SK-N-SH (cell line): ENCODE measurements at regions not wholly inside any gene's neighbourhood (a gene's known extent, or its start where the extent isn't known, plus 50 kb on each side); places are given as distances from the start of the nearest gene placed in this dataset.

Experiments used
- CTCF ChIA-PET: fragments of 300-600, 350-600 bp; formaldehyde crosslinking; extraction: SDS; loops from one replicate; lab custom pipeline; 2021; lab: Yijun Ruan, JAX
- POLR2A ChIA-PET: fragments of 350-600 bp; sonication (Branson Sonifier 250); formaldehyde crosslinking; extraction: SDS; loops from one replicate; lab custom pipeline; 2020; ENCODE audit warnings: antibody characterized with exemption, inconsistent platforms; lab: Yijun Ruan, JAX
- DNase-seq: peaks from one replicate; pipeline ENCODE4 v3.0.0; 2012
- H2AFZ ChIP-seq: fragments of 200-600 bp; sonication (generic); 2 replicates; pipeline ENCODE4 v1.8.1; 2016; ENCODE audit warnings: antibody characterized with exemption, mild to moderate bottlenecking, low read depth
- H3F3A ChIP-seq: fragments of 200-600 bp; sonication (generic); replicated peaks from 2 replicates; pipeline ENCODE3; 2016; ENCODE audit warnings: antibody characterized with exemption, mild to moderate bottlenecking; ENCODE audit not compliant: insufficient read depth
- H3K27ac ChIP-seq, 2 experiments: fragments of 200-500 bp in 1 of 2; fragments of 200-600 bp in 1 of 2; sonication (Bioruptor generic) in 1 of 2; sonication (generic), shearing (Covaris generic) in 1 of 2; 2 replicates each; pipeline versions ENCODE4 v1.5.1 to v1.6.1; 2014 to 2016; ENCODE audit warnings: low read depth in 2 of 2, inconsistent platforms in 1 of 2, low read length in 1 of 2, mild to moderate bottlenecking in 1 of 2, mixed read lengths in 1 of 2
- H3K27me3 ChIP-seq: fragments of 200-600 bp; sonication (generic), shearing (Covaris generic); 2 replicates; pipeline ENCODE4 v1.6.1; 2016; ENCODE audit warnings: mixed run types; ENCODE audit not compliant: insufficient read depth
- H3K36me3 ChIP-seq, 2 experiments: fragments of 200-500 bp in 1 of 2; fragments of 200-600 bp in 1 of 2; sonication (Bioruptor generic) in 1 of 2; sonication (generic) in 1 of 2; replicated peaks in 1 of 2; 2 replicates each; pipeline versions ENCODE3 to v1.5.1; 2014 to 2016; ENCODE audit warnings: low read length in 1 of 2, mild to moderate bottlenecking in 1 of 2; ENCODE audit not compliant: insufficient read depth in 2 of 2, control insufficient read depth in 1 of 2
- H3K4me1 ChIP-seq, 2 experiments: fragments of 200-500 bp in 1 of 2; fragments of 200-600 bp in 1 of 2; sonication (Bioruptor generic) in 1 of 2; sonication (generic), shearing (Covaris generic) in 1 of 2; 2 replicates each; pipeline versions ENCODE4 v1.5.1 to v1.6.1; 2014 to 2016; ENCODE audit warnings: low read depth in 1 of 2, low read length in 1 of 2, mixed run types in 1 of 2; ENCODE audit not compliant: insufficient read depth in 2 of 2, control insufficient read depth in 1 of 2
- H3K4me2 ChIP-seq: fragments of 200-600 bp; sonication (generic), shearing (Covaris generic); 2 replicates; pipeline ENCODE4 v1.6.1; 2017; ENCODE audit warnings: mixed run types
- H3K4me3 ChIP-seq, 2 experiments: fragments of 200-500 bp in 1 of 2; fragments of 200-600 bp in 1 of 2; sonication (Bioruptor generic) in 1 of 2; sonication (generic), shearing (Covaris generic) in 1 of 2; 2 replicates each; pipeline versions ENCODE4 v1.5.1 to v1.8.1; 2014 to 2016; ENCODE audit warnings: low read depth in 2 of 2, inconsistent platforms in 1 of 2, low read length in 1 of 2, mild to moderate bottlenecking in 1 of 2, mixed read lengths in 1 of 2, moderate library complexity in 1 of 2
- H3K79me2 ChIP-seq: fragments of 200-600 bp; sonication (generic); 2 replicates; pipeline ENCODE4 v1.8.1; 2017; ENCODE audit warnings: mild to moderate bottlenecking; ENCODE audit not compliant: insufficient read depth
- H3K9ac ChIP-seq: fragments of 200-600 bp; sonication (generic); 2 replicates; pipeline ENCODE4 v1.6.1; 2017; ENCODE audit warnings: mixed run types
- H3K9me2 ChIP-seq: fragments of 200-600 bp; sonication (generic); 2 replicates; pipeline ENCODE4 v1.6.1; 2017; ENCODE audit warnings: mixed run types
- H3K9me3 ChIP-seq: fragments of 200-600 bp; sonication (generic); 2 replicates; pipeline ENCODE4 v1.6.1; 2017; ENCODE audit warnings: mixed run types, mild to moderate bottlenecking, moderate library complexity
- H4K20me1 ChIP-seq: fragments of 200-600 bp; sonication (generic); 2 replicates; pipeline ENCODE4 v1.6.1; 2017; ENCODE audit warnings: mild to moderate bottlenecking, mixed run types; ENCODE audit not compliant: insufficient read depth
- CTCF ChIP-seq: fragments of 200-600 bp; sonication (generic); IDR thresholded peaks from 2 replicates; pipeline ENCODE4 v1.6.1; 2017; ENCODE audit warnings: antibody characterized with exemption, mild to moderate bottlenecking, moderate library complexity
- ELF1 ChIP-seq: IDR thresholded peaks from 2 replicates; pipeline ENCODE4 v1.4.0; 2012
- EP300 ChIP-seq, 2 experiments: IDR thresholded peaks; 2 replicates each; pipeline versions ENCODE4 v1.4.0 to v1.6.1; 2012; ENCODE audit warnings: borderline replicate concordance in 1 of 2, low read depth in 1 of 2, low read length in 1 of 2
- FOSL2 ChIP-seq: IDR thresholded peaks from 2 replicates; pipeline ENCODE4 v1.4.0; 2012; ENCODE audit warnings: low read depth, mild to moderate bottlenecking, moderate library complexity, borderline replicate concordance
- FOXJ3 ChIP-seq: sonication (generic); formaldehyde crosslinking; IDR thresholded peaks from 2 replicates; pipeline ENCODE4 v1.5.1; 2020; ENCODE audit warnings: mild to moderate bottlenecking, missing genetic modification reagents
- GABPA ChIP-seq: IDR thresholded peaks from 2 replicates; pipeline ENCODE4 v1.4.0; 2012; ENCODE audit warnings: low read depth, mild to moderate bottlenecking
- JUND ChIP-seq: IDR thresholded peaks from 2 replicates; pipeline ENCODE4 v1.4.0; 2012
- MEF2A ChIP-seq: IDR thresholded peaks from 2 replicates; pipeline ENCODE4 v1.4.0; 2012; ENCODE audit warnings: low read depth, borderline replicate concordance
- MXI1 ChIP-seq: IDR thresholded peaks from 2 replicates; pipeline ENCODE4 v1.6.1; 2012; ENCODE audit warnings: mild to moderate bottlenecking, low read depth, low read length, improper control_type of control experiment
- NFIC ChIP-seq: IDR thresholded peaks from 2 replicates; pipeline ENCODE4 v1.4.0; 2012; ENCODE audit warnings: borderline replicate concordance
- NRF1 ChIP-seq: IDR thresholded peaks from 2 replicates; pipeline ENCODE4 v1.6.1; 2012; ENCODE audit warnings: low read depth, mild to moderate bottlenecking, low read length
- PBX3 ChIP-seq: IDR thresholded peaks from 2 replicates; pipeline ENCODE4; 2012
- POLR2AphosphoS5 ChIP-seq: IDR thresholded peaks from 2 replicates; pipeline ENCODE4 v1.6.1; 2012; ENCODE audit warnings: low read depth, low read length
- RFX5 ChIP-seq: IDR thresholded peaks from 2 replicates; pipeline ENCODE4 v1.6.1; 2012; ENCODE audit warnings: mild to moderate bottlenecking, improper control_type of control experiment, low read length
- RXRA ChIP-seq: IDR thresholded peaks from 2 replicates; pipeline ENCODE4 v1.4.0; 2012; ENCODE audit warnings: low read depth, mild to moderate bottlenecking, borderline replicate concordance
- SMC3 ChIP-seq: IDR thresholded peaks from 2 replicates; pipeline ENCODE4 v1.6.1; 2012; ENCODE audit warnings: low read depth, low read length, improper control_type of control experiment
- TAF1 ChIP-seq: IDR thresholded peaks from 2 replicates; pipeline ENCODE4 v1.6.1; 2012; ENCODE audit warnings: low read depth, mild to moderate bottlenecking, low read length, moderate library complexity, borderline replicate concordance
- TEAD4 ChIP-seq: IDR thresholded peaks from 2 replicates; pipeline ENCODE4 v1.4.0; 2012; ENCODE audit warnings: mild to moderate bottlenecking, borderline replicate concordance; ENCODE audit not compliant: insufficient read depth
- USF1 ChIP-seq: IDR thresholded peaks from 2 replicates; pipeline ENCODE4 v1.4.0; 2012; ENCODE audit warnings: low read depth, borderline replicate concordance
- YY1 ChIP-seq: IDR thresholded peaks from 2 replicates; pipeline ENCODE4 v1.4.0; 2012; ENCODE audit warnings: low read depth, mild to moderate bottlenecking
- WGBS: methylation state at CpG from one replicate; pipeline ENCODE4 v1.1.6; 2017; ENCODE audit warnings: low lambda C conversion rate; 5-methylcytosine and 5-hydroxymethylcytosine counted together
- TF ChIP-seq, protein P1 (sequence below): fragments of 150-350 bp; IDR thresholded peaks from 2 replicates; pipeline ENCODE4 v1.6.1; 2016; ENCODE audit warnings: mild to moderate bottlenecking, low read depth, low read length
- TF ChIP-seq, protein P2 (sequence below): IDR thresholded peaks from 2 replicates; pipeline ENCODE4 v1.4.0; 2012; ENCODE audit warnings: low read depth, borderline replicate concordance

DNA sequence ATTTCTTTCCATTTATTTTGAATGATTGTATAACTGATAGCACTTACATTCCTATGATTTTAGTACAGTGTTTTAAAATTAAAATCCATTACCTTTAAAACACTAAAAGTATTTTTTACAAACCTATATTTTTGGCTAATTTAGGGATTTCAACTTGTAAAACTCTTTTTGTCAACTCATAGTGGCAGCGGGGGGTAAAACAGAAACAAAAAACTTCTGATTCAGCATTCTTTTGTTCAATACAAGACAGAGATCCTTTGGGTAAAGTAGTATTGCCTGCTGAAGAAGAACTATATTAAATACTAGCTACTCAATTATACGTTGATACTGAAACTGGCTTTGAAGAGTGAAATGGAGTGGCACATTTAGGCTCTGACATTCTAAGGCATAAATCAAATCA, 437.4 kb upstream of the CDH19 start:
- Histone ChIP-seq H3K36me3 (no peaks in the 10 kb centered on the region), H3K9ac (no peak overlapping the region), H2AFZ (no peak overlapping the region), H3K79me2 (no peaks in the 10 kb centered on the region), H3K9me2 (no peaks in the 10 kb centered on the region), H3K4me3 (no peak overlapping the region), H3K9me3 (no peaks in the 10 kb centered on the region), H3K27me3 (no peaks in the 10 kb centered on the region), H3F3A (no peaks in the 10 kb centered on the region), H3K4me2 (no peak overlapping the region), H4K20me1 (no peaks in the 10 kb centered on the region), H3K27ac (no peak overlapping the region), H3K4me1 (no peaks in the 10 kb centered on the region)
- TF ChIP-seq POLR2AphosphoS5 (no peak), EP300 (IDR thresholded peaks at IDR 0.05; ENCODE audit: borderline replicate concordance in 1 of 2, low read depth in 1 of 2, low read length in 1 of 2) (no peak), RXRA (no peak), GABPA (no peak), SMC3 (no peak), MXI1 (no peak), PBX3 (no peak), ELF1 (no peak), RFX5 (no peak), TEAD4 (no peak), CTCF (no peak), FOSL2 (no peak)
- TF ChIP-seq, protein P1, sequence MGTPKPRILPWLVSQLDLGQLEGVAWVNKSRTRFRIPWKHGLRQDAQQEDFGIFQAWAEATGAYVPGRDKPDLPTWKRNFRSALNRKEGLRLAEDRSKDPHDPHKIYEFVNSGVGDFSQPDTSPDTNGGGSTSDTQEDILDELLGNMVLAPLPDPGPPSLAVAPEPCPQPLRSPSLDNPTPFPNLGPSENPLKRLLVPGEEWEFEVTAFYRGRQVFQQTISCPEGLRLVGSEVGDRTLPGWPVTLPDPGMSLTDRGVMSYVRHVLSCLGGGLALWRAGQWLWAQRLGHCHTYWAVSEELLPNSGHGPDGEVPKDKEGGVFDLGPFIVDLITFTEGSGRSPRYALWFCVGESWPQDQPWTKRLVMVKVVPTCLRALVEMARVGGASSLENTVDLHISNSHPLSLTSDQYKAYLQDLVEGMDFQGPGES: no peak
- ChIA-PET CTCF (interaction anchor here (1.5 kb wide), 1 partner anchor 9 kb away, joined by 3 read pairs; no protein-coding TSS in a partner anchor), POLR2A (no interaction called here)
- 43% methylated on average over 2 of the region's 2 CpGs for WGBS
- DNase-seq: no peak

GRCh38 chr18:67035026-67035425, 431.1 kb upstream of the CDH19 start:
- ChIA-PET CTCF (no interaction called here), POLR2A (no interaction called here)
- Histone ChIP-seq H3K36me3 (no peaks in the 10 kb centered on the region), H3K79me2 (no peaks in the 10 kb centered on the region), H3F3A (no peaks in the 10 kb centered on the region), H3K27ac (no peak overlapping the region), H3K9me3 (no peaks in the 10 kb centered on the region), H3K4me1 (no peaks in the 10 kb centered on the region; a peak in 1 of 4 replicates), H3K9ac (no peak overlapping the region), H3K4me3 (no peak overlapping the region), H3K4me2 (no peak overlapping the region), H3K9me2 (no peaks in the 10 kb centered on the region), H2AFZ (no peak overlapping the region), H4K20me1 (no peaks in the 10 kb centered on the region), H3K27me3 (no peaks in the 10 kb centered on the region)
- no peak for DNase-seq
- 15% methylated on average over 4 of the region's 4 CpGs for WGBS
- TF ChIP-seq PBX3: no peak
- TF ChIP-seq TAF1: no peak
- no peak for TF ChIP-seq POLR2AphosphoS5
- TF ChIP-seq NRF1: no peak
- TF ChIP-seq FOXJ3 (CRISPR knock-in tag): no peak
- no peak for TF ChIP-seq YY1
- no peak for TF ChIP-seq JUND
- TF ChIP-seq MEF2A: no peak
- no peak for TF ChIP-seq SMC3
- no peak for TF ChIP-seq USF1
- no peak for TF ChIP-seq MXI1
- TF ChIP-seq, protein P2, sequence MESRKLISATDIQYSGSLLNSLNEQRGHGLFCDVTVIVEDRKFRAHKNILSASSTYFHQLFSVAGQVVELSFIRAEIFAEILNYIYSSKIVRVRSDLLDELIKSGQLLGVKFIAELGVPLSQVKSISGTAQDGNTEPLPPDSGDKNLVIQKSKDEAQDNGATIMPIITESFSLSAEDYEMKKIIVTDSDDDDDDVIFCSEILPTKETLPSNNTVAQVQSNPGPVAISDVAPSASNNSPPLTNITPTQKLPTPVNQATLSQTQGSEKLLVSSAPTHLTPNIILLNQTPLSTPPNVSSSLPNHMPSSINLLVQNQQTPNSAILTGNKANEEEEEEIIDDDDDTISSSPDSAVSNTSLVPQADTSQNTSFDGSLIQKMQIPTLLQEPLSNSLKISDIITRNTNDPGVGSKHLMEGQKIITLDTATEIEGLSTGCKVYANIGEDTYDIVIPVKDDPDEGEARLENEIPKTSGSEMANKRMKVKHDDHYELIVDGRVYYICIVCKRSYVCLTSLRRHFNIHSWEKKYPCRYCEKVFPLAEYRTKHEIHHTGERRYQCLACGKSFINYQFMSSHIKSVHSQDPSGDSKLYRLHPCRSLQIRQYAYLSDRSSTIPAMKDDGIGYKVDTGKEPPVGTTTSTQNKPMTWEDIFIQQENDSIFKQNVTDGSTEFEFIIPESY: no peak
- no peak for TF ChIP-seq RXRA
- no peak for TF ChIP-seq NFIC
